Dendritic cell treated with granulocyte-macrophage colony-stimulating factor and Interleukin-4, amounts not matched to agents 40 ng/mL and 50 ng/mL, for 4 days (primary cell): ENCODE measurements at regions not wholly inside any gene's neighbourhood (a gene's known extent, or its start where the extent isn't known, plus 50 kb on each side); places are given as distances from the start of the nearest gene placed in this dataset.
A peak's percentile ranks its signal among the peaks of the same experiment; 100 is the strongest.
"Not testable (repeated sequence)": the region's sequence is repeated elsewhere in the genome, so short reads cannot be mapped to it uniquely, and the experiment has no call there.

ENCODE experiments used
- H3K27ac Mint-ChIP-seq: one replicate; pipeline ENCODE4 v1.8.0; 2022; ENCODE audit warnings: mild to moderate bottlenecking, mixed read lengths
- H3K27me3 Mint-ChIP-seq: one replicate; pipeline ENCODE4 v1.8.0; 2022; ENCODE audit warnings: mild to moderate bottlenecking, mixed read lengths
- H3K36me3 Mint-ChIP-seq: one replicate; pipeline ENCODE4 v1.8.0; 2022; ENCODE audit warnings: low read depth, mixed read lengths
- H3K4me1 Mint-ChIP-seq: one replicate; pipeline ENCODE4 v1.8.0; 2022; ENCODE audit warnings: low read depth, mixed read lengths
- H3K4me3 Mint-ChIP-seq: one replicate; pipeline ENCODE4 v1.8.0; 2022; ENCODE audit warnings: mild to moderate bottlenecking, moderate library complexity, mixed read lengths
- H3K9me3 Mint-ChIP-seq: one replicate; pipeline ENCODE4 v1.8.0; 2022; ENCODE audit warnings: mixed read lengths
- intact Hi-C: fragments of 100-400 bp; cut with micrococcal nuclease; formaldehyde crosslinking; loops from one replicate; pipeline ENCODE4 v1.15.0; 2022

DNA sequence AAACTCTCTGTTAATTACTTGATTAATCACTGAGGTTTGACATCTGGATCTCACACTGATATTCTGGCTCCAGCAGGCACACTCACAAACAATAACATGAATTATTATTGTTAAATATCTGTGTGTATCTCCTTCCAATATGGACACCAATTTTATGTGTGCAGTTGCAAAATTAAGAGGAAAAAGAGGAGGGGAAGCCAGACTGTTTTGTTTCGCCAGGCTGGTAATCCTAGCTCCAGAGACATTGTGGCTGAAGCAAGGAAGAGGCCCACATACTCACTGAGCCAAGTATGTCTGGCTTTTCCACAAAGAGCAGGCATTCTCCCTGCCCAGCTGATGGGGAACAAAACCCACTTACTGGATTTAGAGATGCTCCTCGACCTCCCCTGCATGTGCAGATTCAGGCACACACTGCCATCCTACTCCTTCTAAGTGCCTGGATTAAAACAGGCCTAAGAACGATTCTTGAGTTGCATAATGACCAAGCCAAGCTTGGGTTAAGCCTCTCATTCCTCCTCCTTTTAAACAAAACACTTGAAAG lies 181.9 kb downstream of the ESM1 start:
- H3K9me3 Mint-ChIP-seq = no peaks in the 10 kb centered on the region

DNA sequence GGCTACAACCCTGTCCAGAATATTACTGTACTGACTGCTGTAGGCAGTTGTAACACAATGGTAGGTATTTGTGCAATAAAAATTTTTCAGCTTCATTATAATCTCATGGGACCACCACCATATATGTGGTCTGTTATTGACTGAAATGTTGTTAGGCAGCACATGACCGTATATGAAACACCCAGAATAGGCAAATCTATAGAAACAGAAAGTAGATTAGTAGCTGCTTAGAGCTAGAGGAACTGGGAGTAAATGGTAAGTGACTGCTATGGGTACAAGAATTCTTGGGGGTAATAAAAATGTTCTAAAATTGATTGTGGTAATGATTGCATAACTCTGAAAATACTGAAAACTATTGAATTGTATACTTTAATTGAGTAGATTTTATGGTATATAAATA lies 185.7 kb downstream of the ESM1 start:
- intact Hi-C loops = no loop called here
- no peaks in the 10 kb centered on the region for H3K9me3 Mint-ChIP-seq
- H3K27ac Mint-ChIP-seq = no peak overlapping the region
- H3K4me3 Mint-ChIP-seq = no peak overlapping the region
- no peaks in the 10 kb centered on the region for H3K36me3 Mint-ChIP-seq
- peaks cover 20% of the 10 kb centered on the region for H3K4me1 Mint-ChIP-seq
- no peaks in the 10 kb centered on the region for H3K27me3 Mint-ChIP-seq

More for the DNA sequence above, 181.9 kb downstream of the ESM1 start:
- Mint-ChIP-seq H3K27me3 (no peaks in the 10 kb centered on the region), H3K4me1 (peaks cover 19% of the 10 kb centered on the region), H3K36me3 (no peaks in the 10 kb centered on the region), H3K4me3 (no peak overlapping the region), H3K27ac (no peak overlapping the region)
- intact Hi-C loops = no loop called here

DNA sequence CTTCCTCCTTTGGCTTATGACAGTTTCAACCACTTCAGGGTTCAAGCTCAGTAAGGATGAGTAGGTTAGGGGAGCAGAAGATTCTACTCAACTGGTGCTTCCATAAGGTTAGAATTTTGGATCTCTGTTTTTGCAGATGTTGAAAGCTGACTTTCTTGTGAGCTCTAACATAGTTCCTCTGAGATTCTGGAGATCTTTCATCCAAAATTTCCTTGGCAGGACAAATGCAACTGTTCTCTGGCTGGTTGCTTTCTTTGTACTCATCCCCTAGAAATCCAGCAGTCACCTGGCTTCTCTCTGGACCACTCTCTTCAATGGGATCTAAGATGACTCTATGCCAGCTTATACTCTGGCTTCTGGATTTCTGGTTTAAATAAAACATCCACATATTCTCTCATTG lies 189.6 kb downstream of the ESM1 start:
- Mint-ChIP-seq H3K27ac (no peak overlapping the region), H3K4me1 (peaks cover 40% of the 10 kb centered on the region), H3K27me3 (peaks cover 2% of the 10 kb centered on the region), H3K36me3 (no peaks in the 10 kb centered on the region), H3K9me3 (no peaks in the 10 kb centered on the region), H3K4me3 (no peak overlapping the region)
- intact Hi-C loops = no loop called here

DNA sequence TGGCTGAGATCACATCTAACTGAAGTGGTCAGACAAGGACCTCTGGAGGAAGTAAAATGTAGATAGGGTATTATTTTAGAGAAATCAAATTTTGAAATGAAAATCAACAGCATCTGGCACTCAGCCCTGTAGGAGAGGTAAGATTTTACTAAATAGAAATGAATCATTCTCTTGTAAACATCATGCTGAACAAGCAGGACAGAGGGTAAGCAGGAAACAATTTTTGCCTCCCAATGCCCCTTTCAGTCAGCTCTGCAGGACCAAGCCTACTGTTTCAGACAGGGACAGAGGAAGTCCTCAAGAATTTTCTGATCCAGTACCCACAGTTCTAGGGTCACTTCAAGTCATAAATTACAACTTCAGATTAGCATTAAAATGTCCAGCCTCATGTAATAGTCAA lies 190.1 kb downstream of the ESM1 start:
- Mint-ChIP-seq H3K27ac (no peak overlapping the region), H3K4me3 (no peak overlapping the region)

DNA sequence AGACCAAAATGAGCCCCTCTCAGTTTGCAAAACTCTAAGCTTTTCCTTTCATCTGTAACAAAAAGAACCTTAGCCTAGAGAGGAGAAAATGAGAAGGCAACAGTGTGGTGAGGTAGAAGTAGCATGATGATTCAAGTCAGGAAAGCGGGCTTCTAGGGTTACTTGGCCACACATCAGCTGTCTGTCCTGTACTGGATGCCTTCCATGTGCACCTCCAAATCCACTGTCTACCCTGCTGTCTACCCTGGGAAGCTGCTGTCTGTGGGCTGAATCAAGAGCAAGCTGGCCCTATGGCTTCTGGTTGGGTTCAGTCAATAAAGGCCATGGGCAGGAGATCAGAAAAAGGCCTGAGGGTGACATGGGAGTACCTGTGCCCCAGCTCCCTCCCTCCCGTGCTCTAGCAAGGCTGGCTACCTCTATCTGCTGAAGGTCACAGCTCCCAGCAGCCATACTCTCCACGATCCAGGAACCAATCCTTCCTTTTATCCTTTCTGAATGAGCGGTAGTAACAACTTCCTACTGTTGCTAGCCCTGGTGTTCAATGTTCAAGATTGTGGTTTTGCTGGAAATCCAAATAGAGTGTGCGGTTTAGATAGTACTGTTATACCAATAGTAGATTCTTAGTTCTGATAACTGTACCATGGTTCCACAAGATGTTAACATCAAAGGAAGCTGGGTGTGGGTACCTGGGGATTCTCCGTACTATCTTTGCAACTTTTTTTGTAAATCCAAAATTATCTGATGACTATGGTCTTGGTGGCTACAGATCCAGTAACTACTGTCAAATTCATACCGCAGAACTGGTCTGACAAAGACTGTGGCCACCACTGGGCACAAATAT lies 191.0 kb downstream of the ESM1 start:
- H3K4me3 Mint-ChIP-seq = no peak overlapping the region
- peaks cover 33% of the 10 kb centered on the region for H3K4me1 Mint-ChIP-seq
- peak overlapping the region; percentile 34 for H3K27ac Mint-ChIP-seq
- no peaks in the 10 kb centered on the region for H3K9me3 Mint-ChIP-seq
- peaks cover 2% of the 10 kb centered on the region for H3K27me3 Mint-ChIP-seq
- no peaks in the 10 kb centered on the region for H3K36me3 Mint-ChIP-seq
- intact Hi-C loops = loop anchor here (5.0 kb wide), 1 partner anchor 277 kb away; the partner anchor contains the start of gene SNX18

More for the DNA sequence above, 190.1 kb downstream of the ESM1 start:
- Mint-ChIP-seq H3K36me3 (no peaks in the 10 kb centered on the region), H3K9me3 (no peaks in the 10 kb centered on the region), H3K27me3 (peaks cover 2% of the 10 kb centered on the region), H3K4me1 (peaks cover 35% of the 10 kb centered on the region)
- intact Hi-C loops = no loop called here

DNA sequence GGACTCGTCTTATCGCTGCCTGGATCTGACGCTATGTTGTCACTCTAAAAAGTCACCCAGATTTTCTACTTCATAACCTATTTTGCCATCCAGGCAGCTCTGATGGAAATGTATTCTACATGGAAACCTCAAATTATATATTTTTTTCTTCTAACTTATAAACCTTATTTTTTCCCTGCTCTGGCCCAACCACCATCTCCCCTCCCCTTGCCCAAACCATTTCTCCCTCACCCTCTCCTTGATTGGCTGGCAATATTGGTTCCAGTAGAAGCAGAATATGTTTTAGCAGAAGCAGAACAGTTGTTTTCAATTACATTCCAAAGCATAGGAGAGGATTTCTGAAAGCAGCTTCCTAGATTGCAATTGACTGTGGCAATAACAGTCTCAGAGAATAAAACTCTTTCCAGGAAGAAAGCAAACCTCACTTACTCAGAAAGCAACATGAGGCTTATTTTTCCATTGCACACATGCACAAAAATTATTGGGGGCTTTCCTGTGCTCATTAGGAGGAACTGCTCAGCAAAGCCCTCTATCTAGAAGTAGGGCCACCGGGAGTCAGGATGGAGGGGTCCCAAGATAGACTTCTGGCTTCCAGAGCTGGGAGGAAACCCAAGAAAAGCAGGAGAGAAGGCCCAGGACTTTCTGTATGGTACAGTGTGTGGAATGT lies 191.8 kb downstream of the ESM1 start:
- no peak overlapping the region for H3K4me3 Mint-ChIP-seq
- no peaks in the 10 kb centered on the region for H3K9me3 Mint-ChIP-seq
- peaks cover 2% of the 10 kb centered on the region for H3K27me3 Mint-ChIP-seq
- peaks cover 33% of the 10 kb centered on the region for H3K4me1 Mint-ChIP-seq
- intact Hi-C loops = loop anchor here (5.0 kb wide), 1 partner anchor 276 kb away; the partner anchor contains the start of gene SNX18
- no peaks in the 10 kb centered on the region for H3K36me3 Mint-ChIP-seq
- H3K27ac Mint-ChIP-seq = peak overlapping the region; percentile 34

DNA sequence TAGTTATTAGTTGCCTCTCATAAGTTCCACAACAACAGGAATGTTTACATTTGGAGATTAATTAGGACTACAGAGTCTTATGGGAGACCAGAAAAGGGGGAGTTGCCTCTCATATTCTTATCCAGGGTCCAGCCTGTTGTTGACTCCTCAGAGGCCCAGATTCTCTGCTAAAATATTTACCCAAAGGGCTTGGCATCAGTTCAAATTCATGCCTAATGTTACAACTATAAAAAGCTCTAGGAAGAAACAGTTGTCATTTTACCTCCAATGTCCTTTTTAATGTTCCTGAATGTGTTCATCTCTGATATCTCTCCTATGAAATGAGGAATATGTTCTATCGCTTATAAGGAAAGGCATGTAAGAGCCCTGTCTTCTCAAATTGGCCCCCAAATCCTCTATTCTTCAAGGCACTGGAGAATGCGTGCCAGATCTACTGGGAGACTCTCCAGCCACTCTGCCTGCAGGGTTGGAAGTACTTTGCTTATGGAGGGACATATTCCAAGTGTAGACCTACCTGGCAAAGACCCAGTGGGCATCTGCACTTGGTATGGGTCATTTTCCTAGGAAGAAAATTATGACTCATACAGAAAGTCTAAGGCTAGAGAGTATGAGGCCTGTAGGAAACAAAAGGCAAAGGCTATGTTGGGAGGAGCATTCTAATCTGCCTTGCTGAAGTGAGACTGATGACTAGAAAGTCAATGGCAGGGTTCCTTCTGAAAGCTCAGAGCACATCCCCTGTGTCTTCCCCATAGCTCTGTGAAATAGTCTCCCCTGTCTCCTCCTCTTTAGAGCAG lies 192.6 kb downstream of the ESM1 start:
- peaks cover 33% of the 10 kb centered on the region for H3K4me1 Mint-ChIP-seq
- H3K4me3 Mint-ChIP-seq = no peak overlapping the region
- intact Hi-C loops = loop anchor here (5.0 kb wide), 1 partner anchor 276 kb away; the partner anchor contains the start of gene SNX18
- no peaks in the 10 kb centered on the region for H3K36me3 Mint-ChIP-seq
- H3K9me3 Mint-ChIP-seq = no peaks in the 10 kb centered on the region
- H3K27me3 Mint-ChIP-seq = peaks cover 2% of the 10 kb centered on the region
- H3K27ac Mint-ChIP-seq = peak overlapping the region; percentile 34

DNA sequence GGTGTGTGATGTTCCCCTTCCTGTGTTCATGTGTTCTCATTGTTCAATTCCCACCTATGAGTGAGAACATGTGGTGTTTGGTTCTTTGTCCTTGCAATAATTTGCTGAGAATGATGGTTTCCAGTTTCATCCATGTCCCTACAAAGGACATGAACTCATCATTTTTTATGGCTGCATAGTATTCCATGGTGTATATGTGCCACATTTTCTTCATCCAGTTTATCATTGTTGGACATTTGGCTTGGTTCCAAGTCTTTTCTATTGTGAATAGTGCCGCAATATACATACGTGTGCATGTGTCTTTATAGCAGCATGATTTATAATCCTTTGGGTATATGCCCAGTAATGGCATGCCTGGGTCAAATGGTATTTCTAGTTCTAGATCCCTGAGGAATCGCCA lies 197.5 kb downstream of the ESM1 start:
- H3K9me3 Mint-ChIP-seq, H3K36me3 Mint-ChIP-seq, H3K4me3 Mint-ChIP-seq, H3K27me3 Mint-ChIP-seq, H3K27ac Mint-ChIP-seq: not testable (repeated sequence)
- intact Hi-C loops = loop anchor here (5.0 kb wide), 1 partner anchor 41 kb away; no protein-coding TSS in a partner anchor
- peaks cover 43% of the 10 kb centered on the region for H3K4me1 Mint-ChIP-seq

DNA sequence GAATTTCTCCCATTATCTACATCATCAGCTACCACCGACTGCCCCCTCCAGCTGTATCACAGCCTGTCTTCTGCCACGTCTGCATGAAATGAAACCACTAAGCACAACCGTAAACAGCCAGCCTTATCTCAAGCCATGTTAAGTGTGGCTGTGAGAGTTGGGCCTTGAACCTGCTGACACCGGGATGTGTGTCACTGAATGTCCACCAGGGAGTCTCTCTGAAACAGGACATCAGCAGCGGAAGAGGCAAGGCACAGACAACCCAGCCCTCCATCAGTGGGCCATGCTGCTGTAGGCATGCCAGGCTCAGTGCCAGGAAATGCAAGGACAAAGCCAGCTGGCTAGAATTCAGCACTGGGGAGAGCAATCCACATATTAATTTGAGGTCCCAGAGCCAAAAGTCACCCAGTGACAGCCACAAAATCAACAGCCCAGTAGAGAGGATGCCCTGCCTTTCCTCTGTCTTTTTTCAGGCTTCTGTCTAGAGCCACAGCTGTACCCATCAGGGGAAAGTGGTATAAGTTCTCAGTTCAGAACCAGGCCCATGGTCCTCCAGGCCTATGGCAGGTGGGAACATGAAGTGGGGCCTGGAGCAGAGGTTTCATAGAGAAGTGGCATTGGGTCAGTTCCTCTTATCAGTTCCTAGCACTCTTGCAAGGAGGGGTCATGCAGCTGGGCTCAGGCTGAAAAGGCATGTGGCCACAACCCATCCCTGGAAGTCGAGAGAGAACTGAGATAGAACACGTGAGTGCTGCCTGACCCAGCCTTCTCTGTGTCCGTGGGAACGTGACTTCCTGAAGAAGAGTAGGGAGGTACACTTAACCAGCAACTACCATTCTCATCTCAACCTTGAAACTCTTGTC lies 199.4 kb downstream of the ESM1 start:
- Mint-ChIP-seq H3K4me1 (peaks cover 40% of the 10 kb centered on the region), H3K36me3 (no peaks in the 10 kb centered on the region), H3K9me3 (peaks cover 11% of the 10 kb centered on the region), H3K27ac (peak overlapping the region; percentile 76), H3K27me3 (no peaks in the 10 kb centered on the region), H3K4me3 (no peak overlapping the region)
- intact Hi-C loops = loop anchor here (5.0 kb wide), 1 partner anchor 39 kb away; no protein-coding TSS in a partner anchor

DNA sequence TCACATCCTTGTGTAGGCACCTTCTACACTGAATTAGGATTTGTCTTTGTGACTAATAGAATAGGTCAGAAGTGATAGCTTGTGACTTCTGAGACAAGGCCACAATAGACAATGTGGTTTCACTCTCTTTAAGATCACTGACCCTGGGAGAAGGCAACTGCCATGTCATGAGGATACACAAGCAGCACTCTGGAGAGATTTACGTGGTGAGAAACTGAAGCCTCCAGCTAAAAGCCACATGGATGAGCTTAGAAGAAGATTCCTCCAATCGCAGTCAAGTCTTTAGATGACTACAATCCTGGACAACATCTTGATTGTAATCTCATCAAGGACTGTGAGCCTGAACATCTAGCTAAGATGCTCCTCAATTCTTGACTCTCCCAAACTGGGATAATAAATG lies 206.6 kb downstream of the ESM1 start:
- Mint-ChIP-seq H3K4me3 (no peak overlapping the region), H3K27me3 (peaks cover 4% of the 10 kb centered on the region), H3K27ac (no peak overlapping the region), H3K4me1 (peaks cover 31% of the 10 kb centered on the region), H3K9me3 (peaks cover 11% of the 10 kb centered on the region), H3K36me3 (no peaks in the 10 kb centered on the region)
- intact Hi-C loops = no loop called here

DNA sequence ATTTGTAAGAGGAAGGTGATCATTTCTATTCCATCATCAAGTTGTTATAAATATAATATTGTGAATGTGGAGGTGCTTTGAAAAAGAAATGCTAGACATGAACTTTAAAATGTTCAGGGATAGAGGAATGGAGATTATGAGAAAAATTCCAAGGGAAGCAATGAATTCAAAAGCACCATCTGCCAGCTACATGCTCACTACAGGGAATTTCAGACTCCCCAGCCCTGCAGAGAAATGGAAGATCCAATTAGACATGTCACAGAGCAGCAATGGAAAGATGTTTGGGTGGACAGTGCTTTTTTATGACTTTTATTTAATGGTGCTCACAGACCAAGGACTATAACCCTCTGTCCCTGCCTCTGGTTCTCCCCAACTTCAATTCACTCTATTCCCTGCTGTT lies 209.7 kb downstream of the ESM1 start:
- no peak overlapping the region for H3K27ac Mint-ChIP-seq
- H3K4me1 Mint-ChIP-seq = peaks cover 30% of the 10 kb centered on the region
- peaks cover 4% of the 10 kb centered on the region for H3K27me3 Mint-ChIP-seq
- no peak overlapping the region for H3K4me3 Mint-ChIP-seq
- no peaks in the 10 kb centered on the region for H3K9me3 Mint-ChIP-seq
- H3K36me3 Mint-ChIP-seq = no peaks in the 10 kb centered on the region
- intact Hi-C loops = no loop called here

DNA sequence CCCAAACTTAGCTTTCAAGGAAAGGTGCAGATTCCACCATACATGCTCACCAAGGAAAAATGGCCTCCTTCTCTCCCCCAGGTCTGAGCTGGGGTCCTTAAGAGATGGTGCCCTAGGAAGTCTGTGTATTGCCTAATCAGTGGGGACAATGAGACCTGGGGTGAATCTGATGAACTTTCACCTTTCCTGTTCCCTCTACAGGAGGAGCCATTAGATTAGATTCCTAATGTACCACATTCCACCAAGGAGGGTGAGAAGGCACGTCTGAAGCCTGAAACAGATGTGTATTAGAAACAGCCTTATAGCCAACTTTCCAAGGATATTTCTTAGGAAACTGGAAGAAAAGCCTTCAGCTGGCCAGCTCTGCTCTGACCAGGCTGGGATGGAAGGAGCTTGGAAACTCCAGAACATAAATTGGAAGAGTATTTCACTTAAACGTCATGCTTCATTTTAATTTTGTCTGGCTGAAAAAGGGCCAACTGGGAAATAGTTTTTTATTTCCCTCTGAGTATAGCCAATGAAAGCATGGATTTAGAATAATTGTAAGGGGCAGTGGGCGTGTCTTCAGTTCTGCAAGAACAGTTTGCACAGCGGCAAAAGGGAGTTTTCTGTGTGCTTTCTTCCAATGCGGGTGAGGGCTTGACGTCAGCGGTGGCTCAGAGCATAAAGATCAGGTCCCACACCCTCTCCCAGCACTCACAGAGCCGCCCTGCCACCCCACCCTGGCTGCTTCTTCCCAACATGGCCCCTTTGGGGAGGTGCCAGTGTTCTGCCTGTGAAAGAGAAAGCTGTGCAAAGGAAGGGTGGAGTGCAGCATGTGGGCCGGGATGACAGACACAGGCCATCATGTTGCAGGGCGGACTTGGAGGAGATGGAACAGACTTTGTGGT lies 210.9 kb downstream of the ESM1 start:
- intact Hi-C loops = no loop called here
- no peak overlapping the region for H3K4me3 Mint-ChIP-seq
- H3K27ac Mint-ChIP-seq = no peak overlapping the region
- H3K36me3 Mint-ChIP-seq = no peaks in the 10 kb centered on the region
- H3K4me1 Mint-ChIP-seq = peaks cover 37% of the 10 kb centered on the region
- H3K27me3 Mint-ChIP-seq = peaks cover 4% of the 10 kb centered on the region
- no peaks in the 10 kb centered on the region for H3K9me3 Mint-ChIP-seq
